DMS53 treated with DMSO at 0.1 percent for 48 hours (cell line): ENCODE measurements at regions not wholly inside any gene's neighbourhood (a gene's known extent, or its start where the extent isn't known, plus 50 kb on each side); places are given as distances from the start of the nearest gene placed in this dataset.
A peak's percentile ranks its signal among the peaks of the same experiment; 100 is the strongest.

Experiments used
- DNase-seq: peaks from one replicate; lab custom pipeline; 2025; ENCODE audit not compliant: unreplicated experiment; lab: John Stamatoyannopoulos, UW

GRCh38 chr9:103900466-103900865 lies 193.6 kb upstream of the SMC2 start:
- no peak for DNase-seq

GRCh38 chr9:103902263-103902662 lies 191.8 kb upstream of the SMC2 start:
- no peak for DNase-seq

- DNase-seq = no peak
Observed at GRCh38 chr9:103904242-103904641, 189.9 kb upstream of the SMC2 start.

- no peak for DNase-seq
Observed at GRCh38 chr9:103913899-103914298, 180.2 kb upstream of the SMC2 start.

- DNase-seq = no peak
Observed at GRCh38 chr9:103919605-103920209, 174.4 kb upstream of the SMC2 start.

GRCh38 chr9:103928442-103928841 lies 165.7 kb upstream of the SMC2 start:
- DNase-seq = no peak

GRCh38 chr9:103941104-103941503 lies 153.0 kb upstream of the SMC2 start:
- peak; percentile 67 for DNase-seq

- DNase-seq = peak; percentile 25
Observed at GRCh38 chr9:103942200-103942599, 151.9 kb upstream of the SMC2 start.

- DNase-seq = peak; percentile 85
Observed at GRCh38 chr9:103942651-103943050, 151.5 kb upstream of the SMC2 start.

- DNase-seq = no peak
Observed at GRCh38 chr9:103949096-103949495, 145.0 kb upstream of the SMC2 start.

GRCh38 chr9:103977163-103977562 lies 116.9 kb upstream of the SMC2 start:
- no peak for DNase-seq

GRCh38 chr9:103978396-103978795 lies 115.7 kb upstream of the SMC2 start:
- DNase-seq = no peak

GRCh38 chr9:103981912-103982311 lies 112.2 kb upstream of the SMC2 start:
- no peak for DNase-seq

GRCh38 chr9:103985077-103985476 lies 109.0 kb upstream of the SMC2 start:
- no peak for DNase-seq

- no peak for DNase-seq
Observed at GRCh38 chr9:103988821-103989220, 105.3 kb upstream of the SMC2 start.

GRCh38 chr9:103990311-103990710 lies 103.8 kb upstream of the SMC2 start:
- no peak for DNase-seq

- DNase-seq = no peak
Observed at GRCh38 chr9:103991001-103991400, 103.1 kb upstream of the SMC2 start.

- no peak for DNase-seq
Observed at GRCh38 chr9:103991698-103992097, 102.4 kb upstream of the SMC2 start.

- DNase-seq = no peak
Observed at GRCh38 chr9:103992938-103993579, 101.0 kb upstream of the SMC2 start.

GRCh38 chr9:103997856-103998370 lies 96.2 kb upstream of the SMC2 start:
- DNase-seq = no peak

GRCh38 chr9:103999375-104000062 lies 94.6 kb upstream of the SMC2 start:
- no peak for DNase-seq

- DNase-seq = no peak
Observed at GRCh38 chr9:104009826-104010225, 84.3 kb upstream of the SMC2 start.
